COLO668 (cell line): ENCODE measurements at regions not wholly inside any gene's neighbourhood (a gene's known extent, or its start where the extent isn't known, plus 50 kb on each side); places are given as distances from the start of the nearest gene placed in this dataset.

Experiments used
- DNase-seq: peaks from one replicate; lab custom pipeline; 2025; ENCODE audit not compliant: unreplicated experiment; lab: John Stamatoyannopoulos, UW

GRCh38 chr9:18333157-18333556 lies 140.8 kb upstream of the ADAMTSL1 start:
- no peak for DNase-seq

GRCh38 chr9:18335825-18336224 lies 138.1 kb upstream of the ADAMTSL1 start:
- no peak for DNase-seq

- no peak for DNase-seq
Measured at GRCh38 chr9:18338042-18338441, 135.9 kb upstream of the ADAMTSL1 start.

- no peak for DNase-seq
Measured at GRCh38 chr9:18343784-18344183, 130.2 kb upstream of the ADAMTSL1 start.

- no peak for DNase-seq
Measured at GRCh38 chr9:18346745-18347144, 127.2 kb upstream of the ADAMTSL1 start.

GRCh38 chr9:18347386-18348082 lies 126.4 kb upstream of the ADAMTSL1 start:
- no peak for DNase-seq

- DNase-seq, result no peak
Measured at GRCh38 chr9:18348083-18348475, 125.9 kb upstream of the ADAMTSL1 start.

GRCh38 chr9:18349530-18349929 lies 124.4 kb upstream of the ADAMTSL1 start:
- DNase-seq, result no peak

- no peak for DNase-seq
Measured at GRCh38 chr9:18350036-18350435, 123.9 kb upstream of the ADAMTSL1 start.

GRCh38 chr9:18350995-18351595 lies 122.9 kb upstream of the ADAMTSL1 start:
- no peak for DNase-seq

- no peak for DNase-seq
Measured at GRCh38 chr9:18352711-18353110, 121.2 kb upstream of the ADAMTSL1 start.

- DNase-seq, result no peak
Measured at GRCh38 chr9:18353473-18353872, 120.5 kb upstream of the ADAMTSL1 start.

GRCh38 chr9:18357321-18357720 lies 116.6 kb upstream of the ADAMTSL1 start:
- no peak for DNase-seq

GRCh38 chr9:18358325-18358724 lies 115.6 kb upstream of the ADAMTSL1 start:
- DNase-seq, result no peak

- no peak for DNase-seq
Measured at GRCh38 chr9:18359335-18359734, 114.6 kb upstream of the ADAMTSL1 start.

- DNase-seq, result no peak
Measured at GRCh38 chr9:18360005-18360404, 113.9 kb upstream of the ADAMTSL1 start.

GRCh38 chr9:18361646-18362045 lies 112.3 kb upstream of the ADAMTSL1 start:
- no peak for DNase-seq

- DNase-seq, result no peak
Measured at GRCh38 chr9:18362166-18362565, 111.8 kb upstream of the ADAMTSL1 start.

- no peak for DNase-seq
Measured at GRCh38 chr9:18362901-18363685, 110.9 kb upstream of the ADAMTSL1 start.

- no peak for DNase-seq
Measured at GRCh38 chr9:18365651-18366050, 108.3 kb upstream of the ADAMTSL1 start.

GRCh38 chr9:18366184-18366583 lies 107.8 kb upstream of the ADAMTSL1 start:
- no peak for DNase-seq

- DNase-seq, result no peak
Measured at GRCh38 chr9:18368206-18368605, 105.7 kb upstream of the ADAMTSL1 start.
